NCI-H526 treated with DMSO at 0.1 percent for 48 hours (cell line): ENCODE measurements at regions not wholly inside any gene's neighbourhood (a gene's known extent, or its start where the extent isn't known, plus 50 kb on each side); places are given as distances from the start of the nearest gene placed in this dataset.
"Not testable (repeated sequence)": the region's sequence is repeated elsewhere in the genome, so short reads cannot be mapped to it uniquely, and the experiment has no call there.

ENCODE experiments used
- DNase-seq: peaks from one replicate; lab custom pipeline; 2025; lab: John Stamatoyannopoulos, UW

DNA sequence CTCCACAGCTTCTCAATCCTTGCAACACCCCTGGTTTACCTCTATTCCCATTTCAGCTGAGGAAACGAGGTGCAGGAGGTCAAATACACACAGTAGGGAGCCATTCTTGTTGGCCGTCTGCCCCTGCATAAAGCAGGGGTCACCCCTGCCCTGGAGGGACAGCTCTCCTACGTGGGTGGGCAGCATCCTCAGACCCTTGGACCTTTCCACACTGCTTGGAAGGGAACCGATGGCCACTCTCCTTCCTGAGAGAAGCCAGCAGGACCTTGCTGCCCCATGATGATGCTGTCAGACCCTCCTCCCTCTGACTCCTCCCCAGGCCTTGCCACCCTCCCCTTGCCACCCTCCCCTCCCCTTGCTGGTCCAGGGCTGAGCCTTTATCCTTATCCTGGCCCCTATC is 121.1 kb upstream of the SYT13 start:
- no peak for DNase-seq

DNA sequence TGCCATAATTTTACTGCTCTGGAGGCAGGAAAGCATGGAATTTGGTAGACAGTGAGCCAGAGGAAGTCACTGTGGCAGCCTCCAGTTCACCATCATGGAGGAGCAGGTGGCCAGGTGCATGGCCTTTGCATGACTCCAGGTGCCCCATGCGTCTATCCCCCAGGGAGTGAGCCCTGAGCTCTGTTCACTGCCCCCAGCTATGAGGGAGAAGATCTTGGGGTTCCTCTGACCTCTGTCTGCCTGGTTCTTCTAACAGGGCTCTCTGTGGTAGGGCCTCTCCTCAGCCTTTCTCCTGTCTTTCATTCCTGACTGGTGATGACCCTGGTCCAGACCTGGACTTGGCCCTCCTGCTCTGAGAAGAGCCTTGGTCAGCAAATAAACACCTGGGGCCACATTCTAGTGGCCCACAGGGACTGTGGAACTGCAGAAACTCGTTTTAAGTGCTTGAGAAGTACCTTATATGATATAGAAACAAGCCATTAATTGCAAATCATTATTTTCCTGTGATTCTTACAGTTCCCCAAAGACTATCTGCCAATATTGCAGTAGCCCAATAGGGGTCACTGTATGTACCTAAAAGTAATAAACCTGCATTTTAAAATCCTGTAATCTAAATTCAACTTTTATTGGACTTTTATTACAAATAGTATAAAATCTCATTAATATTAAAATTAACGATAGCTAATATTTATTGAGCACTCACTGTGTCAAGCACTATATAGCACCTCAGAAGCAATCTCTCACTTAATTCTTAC is 120.0 kb upstream of the SYT13 start:
- DNase-seq, result no peak

DNA sequence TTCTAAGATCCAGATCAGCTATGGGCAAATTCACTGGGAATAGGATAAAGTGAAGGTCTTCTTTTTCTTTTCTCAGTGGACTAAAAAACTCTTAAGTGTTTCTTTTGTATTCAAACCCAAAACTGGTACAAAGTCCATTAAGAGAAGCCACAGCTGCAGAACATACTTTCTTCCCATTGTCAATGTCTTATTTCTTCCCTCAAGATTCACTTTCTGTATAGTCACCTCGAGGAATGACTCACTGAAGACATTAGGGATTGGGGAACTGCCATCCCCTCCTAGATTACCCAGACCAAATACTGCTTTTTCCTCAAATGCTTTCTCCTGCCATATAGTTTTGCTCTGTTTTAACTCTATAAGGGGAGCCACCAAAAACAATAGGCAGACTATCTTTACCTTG is 117.4 kb upstream of the SYT13 start:
- DNase-seq, result not testable (repeated sequence)

DNA sequence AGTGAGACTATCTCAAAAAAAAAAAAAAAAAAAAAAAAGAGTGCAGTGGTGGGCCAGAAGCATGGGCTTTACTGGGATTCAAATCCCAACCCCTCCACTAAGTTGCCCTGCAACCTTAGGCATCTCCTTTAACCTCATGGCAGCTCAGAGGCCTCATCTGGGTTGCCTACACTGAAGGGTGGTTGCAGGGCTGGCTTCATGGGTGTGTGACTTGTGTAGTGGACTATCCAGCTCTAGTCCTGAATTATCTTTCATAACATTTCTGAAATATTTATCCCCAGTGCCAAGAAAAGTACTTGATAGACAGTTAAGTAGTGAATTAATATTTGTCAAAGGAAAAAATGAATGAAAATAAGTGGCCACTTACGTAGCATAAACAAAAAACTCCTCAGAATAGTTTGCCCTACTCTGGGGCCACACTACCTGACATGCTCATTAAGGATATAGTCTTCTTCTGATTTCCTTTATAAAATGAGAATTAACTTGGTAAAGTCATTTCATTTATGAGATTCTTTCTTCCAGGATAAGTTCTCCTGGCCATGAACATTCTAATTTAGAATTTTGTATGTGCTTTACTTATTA is 116.0 kb upstream of the SYT13 start:
- no peak for DNase-seq

DNA sequence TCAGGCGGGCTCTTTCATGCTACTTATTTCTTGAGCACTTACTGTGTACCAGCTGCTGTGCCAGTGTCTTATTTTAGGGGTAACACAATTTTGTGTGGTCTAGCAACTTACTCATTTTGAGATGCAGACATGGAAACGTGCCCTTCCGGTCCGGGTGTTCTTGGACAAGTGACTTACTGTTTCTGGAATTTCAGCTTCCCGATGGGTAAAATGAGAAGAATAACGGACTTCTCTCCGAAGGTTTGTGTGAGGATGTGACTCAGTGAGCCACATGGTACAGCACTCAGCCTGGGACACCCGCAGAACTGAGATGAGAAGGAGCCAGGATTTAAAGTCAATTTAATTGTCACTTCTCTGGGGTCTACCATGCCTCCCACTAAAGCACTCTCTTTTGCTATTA is 114.5 kb upstream of the SYT13 start:
- no peak for DNase-seq

DNA sequence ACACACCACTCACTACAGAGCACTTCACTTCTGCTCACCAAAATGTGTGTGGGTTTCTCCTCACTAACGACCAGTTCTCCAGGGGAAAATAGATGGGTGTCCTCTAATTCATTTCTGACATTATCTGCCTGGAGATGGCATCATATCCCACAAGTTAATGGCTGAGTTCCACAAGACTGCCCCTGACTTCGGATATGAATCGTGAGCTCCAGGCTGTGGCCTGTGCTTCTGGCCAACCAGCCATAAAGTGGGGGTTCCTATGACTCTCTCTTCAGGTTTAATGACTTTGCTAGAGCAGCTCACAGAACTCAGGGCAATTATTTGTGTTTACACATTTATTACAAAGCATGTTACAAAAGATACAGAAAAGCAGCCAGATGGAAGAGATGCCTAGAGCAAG is 113.0 kb upstream of the SYT13 start:
- DNase-seq, result peak; percentile 18

DNA sequence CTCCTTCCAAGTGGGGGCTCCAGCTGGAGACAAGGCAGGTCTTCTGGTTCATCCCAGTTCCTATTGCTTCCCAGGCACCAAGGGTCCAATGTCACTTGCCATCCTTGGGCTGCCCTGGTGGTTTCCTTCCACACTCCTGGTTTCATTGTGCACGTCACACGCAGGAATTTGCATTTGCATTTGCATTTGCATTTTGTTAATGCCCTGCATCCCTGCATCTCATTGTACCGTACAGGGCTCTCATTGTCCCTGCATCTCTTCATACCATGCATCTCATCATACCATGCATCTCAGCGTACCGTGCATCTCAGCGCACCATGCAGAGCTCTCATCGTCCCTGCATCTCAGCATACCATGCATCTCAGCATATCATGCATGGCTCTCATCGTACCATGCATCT is 112.2 kb upstream of the SYT13 start:
- peak; percentile 74 for DNase-seq

DNA sequence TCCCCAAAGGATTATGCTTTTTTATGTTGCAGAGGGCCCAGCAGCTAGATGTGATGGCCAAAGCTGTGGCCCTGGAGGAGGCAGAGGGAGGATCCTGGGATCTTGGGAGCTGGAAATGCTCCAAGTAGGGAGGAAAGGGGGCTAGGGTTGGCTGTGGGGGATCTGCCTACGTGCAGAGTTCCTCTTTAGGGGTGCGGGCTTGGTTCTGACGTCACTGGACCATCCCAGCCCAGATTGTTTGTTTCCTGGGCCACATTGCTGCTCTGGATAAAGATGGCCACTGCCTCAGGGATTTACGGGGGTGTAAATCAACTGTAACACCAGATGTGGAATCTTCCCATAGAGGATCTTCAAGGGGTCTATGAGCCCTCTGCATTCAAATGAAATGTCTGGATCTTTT is 110.3 kb upstream of the SYT13 start:
- no peak for DNase-seq

DNA sequence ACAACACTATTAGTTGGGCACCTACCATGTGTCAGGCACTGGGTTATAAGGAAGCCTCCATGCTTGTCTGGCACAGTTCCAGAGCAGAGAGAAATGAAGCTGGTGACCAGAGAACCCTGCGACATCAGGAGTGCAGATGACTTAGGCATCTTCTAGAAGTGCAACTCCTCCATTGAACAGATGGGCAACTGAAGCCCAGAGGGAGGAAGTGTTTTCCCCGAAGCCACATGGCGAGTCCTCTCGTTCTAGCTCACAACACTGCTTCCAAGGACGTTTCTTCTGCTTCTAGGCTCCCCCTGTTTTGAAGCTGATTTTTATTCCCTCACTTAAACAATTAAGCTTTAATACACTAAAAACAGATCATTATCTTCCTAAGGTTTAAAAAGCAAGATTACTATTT is 109.8 kb upstream of the SYT13 start:
- no peak for DNase-seq

DNA sequence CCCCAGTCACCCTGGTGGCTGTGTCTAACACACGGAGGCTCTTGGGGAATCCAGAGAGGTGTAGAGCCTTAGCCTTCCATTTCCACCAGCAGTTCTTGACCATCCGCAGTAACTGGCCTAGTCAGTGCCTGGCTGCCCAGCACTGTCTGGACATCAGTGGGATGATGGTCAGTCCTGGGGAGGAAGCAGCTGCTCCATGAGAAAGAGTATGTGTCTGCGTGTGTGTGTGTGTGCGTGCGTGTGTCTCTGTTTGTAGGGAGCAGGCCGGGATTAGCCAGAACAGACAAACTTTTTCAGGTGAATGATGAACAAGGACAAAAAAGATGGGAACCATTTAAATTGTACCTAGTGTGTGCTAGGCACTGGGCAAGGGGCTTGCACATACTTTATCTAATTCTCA is 109.3 kb upstream of the SYT13 start:
- no peak for DNase-seq

DNA sequence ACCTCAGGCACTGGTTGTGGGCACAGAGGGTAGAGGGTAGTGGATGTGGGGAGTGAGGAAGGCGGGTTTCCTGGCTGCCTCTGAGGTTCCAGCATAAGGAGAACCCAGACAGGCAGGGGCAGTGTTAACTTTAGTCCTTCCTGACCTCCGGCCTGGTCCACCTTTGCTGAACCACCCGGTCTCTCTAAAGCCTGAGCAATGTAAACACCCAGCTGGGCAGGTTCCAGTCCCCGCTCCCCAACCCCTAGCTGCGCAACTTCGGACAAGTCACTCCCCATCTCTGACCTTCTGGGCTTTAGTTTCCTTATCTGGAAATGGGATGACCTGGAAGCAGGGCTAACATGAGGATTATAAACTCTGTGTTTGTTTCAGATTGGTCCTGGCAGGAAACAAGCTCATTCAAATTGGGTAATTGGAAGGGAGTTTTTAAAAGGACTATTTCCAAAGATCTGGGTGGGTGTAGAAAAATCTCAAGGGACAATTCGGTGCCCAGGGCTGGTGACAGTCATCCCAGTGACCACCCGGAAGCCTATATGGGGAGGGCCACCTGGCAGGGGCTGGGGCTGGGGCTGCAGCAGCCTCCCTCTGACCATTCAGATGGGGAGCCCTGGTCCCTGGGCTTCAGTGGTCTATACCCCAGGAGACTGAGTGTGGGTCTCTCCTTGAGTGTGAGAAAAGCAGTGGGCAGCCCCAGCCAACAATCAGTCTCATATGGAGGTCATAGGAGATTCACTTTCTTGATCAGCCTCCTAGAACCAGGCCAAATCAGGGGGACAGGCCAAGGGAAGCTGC is 108.3 kb upstream of the SYT13 start:
- DNase-seq, result no peak

DNA sequence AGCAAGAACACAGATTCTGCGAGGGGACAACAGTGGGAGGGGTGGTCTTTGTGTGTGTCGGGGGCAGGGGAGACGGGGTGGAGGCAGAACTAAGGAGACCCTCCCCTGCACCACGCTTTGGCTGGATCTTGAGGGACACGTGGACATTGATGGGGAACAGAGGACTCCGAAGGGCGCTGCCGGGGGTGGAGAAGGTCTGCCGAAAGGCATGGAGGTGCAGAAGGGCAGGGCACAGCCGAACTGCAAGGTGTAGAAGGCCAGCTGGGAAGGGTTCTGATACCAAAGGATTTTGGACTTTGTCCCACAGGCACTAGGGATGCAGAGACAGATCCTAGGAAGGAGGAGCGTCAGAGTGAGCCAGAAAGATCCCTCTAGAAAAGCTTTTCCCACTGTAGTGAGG is 107.7 kb upstream of the SYT13 start:
- DNase-seq, result no peak

DNA sequence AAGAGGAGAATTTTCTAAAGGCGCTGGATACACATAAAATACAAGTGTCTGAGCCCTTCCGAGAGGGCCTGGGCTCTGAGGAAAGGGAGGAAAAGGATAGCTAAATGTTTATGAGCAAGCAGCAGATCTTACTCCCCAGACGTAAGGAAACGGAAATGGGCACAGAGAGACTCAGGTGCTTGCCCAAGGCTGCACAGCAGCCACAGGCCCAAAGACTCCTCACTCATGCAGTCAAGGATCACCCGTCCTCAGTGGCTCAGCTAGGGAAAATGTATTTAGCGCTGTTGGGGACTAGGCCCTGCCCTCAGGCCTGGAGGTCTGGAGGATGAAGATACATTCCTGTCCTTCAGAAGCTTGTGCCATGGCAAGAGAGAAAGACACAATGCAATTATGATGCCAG is 107.2 kb upstream of the SYT13 start:
- no peak for DNase-seq

DNA sequence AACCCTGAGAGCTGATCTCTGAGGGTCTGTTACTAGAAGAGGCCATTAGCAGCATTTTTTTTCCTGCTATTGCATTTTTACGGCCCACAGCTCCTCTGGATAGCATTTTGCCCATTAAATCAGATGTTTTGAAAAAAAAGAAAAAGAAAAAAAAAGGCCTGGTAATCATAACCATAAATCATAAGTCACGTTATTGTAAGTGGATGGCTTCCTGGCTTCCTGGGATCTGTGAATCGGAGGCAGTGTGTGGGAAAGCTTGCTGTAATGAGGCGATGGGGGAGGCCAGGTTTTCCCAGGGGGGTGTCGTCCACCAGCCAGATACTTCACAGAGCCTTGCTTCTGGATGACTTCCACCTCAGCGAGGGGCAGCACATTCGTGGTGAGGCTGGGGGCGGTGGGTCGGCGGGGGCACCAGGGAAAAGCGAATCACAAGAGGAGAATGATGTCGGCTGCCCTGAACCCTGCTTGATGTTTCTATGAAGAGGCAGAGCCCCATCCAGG is 106.5 kb upstream of the SYT13 start:
- no peak for DNase-seq

DNA sequence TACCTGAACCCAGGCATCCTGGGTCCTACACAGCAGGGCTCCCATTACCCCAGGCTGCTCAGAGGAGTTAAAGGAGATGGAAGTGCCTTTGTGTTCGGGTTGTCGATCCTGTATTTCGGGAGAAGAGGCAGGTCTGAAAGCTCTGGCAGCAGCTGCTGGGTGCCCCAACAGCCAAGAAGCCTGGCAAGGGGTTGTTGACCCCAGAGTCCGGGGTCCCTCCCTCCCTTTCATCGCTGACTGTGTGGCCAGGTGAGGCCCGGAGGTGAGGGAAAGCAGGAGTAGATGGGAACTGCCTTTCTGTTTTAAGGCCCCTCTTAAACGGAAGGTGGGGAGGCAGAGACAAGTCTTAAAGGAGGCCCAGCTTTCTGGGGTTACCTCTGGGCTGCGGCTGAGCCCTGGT is 106.0 kb upstream of the SYT13 start:
- no peak for DNase-seq

DNA sequence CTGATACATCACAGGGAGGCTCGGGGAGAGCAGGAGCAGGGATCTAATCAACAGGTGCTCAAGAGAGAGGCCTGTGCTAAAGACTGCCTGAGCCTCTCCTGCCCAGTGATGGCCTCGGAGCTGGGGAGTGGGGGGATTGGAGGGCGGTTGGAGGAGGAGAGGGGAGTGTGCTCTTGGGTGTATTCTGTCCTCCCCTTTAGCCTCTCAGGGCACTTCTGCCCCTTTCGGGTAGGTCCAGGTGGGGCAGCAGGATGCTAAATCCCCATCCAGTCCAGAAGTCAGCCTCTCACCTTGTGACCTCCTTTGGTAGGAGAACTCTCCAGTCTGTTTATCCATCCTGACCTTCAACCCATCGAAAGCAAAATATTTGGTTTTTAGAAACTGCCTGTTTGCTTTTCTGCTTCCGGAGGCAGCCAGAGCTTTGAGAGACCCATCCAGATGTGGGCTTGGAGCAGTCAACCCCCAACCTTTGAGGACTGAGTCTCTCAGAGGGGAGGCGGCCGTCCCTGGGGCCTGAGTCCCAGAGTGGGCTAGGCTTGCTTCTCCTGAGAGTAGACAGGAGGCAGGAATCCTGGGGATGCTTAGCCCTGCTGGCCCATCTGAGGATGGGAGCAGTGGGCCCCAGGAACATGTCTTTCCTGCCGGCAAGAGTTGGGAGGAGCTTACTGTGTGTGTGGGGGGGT is 105.2 kb upstream of the SYT13 start:
- no peak for DNase-seq

DNA sequence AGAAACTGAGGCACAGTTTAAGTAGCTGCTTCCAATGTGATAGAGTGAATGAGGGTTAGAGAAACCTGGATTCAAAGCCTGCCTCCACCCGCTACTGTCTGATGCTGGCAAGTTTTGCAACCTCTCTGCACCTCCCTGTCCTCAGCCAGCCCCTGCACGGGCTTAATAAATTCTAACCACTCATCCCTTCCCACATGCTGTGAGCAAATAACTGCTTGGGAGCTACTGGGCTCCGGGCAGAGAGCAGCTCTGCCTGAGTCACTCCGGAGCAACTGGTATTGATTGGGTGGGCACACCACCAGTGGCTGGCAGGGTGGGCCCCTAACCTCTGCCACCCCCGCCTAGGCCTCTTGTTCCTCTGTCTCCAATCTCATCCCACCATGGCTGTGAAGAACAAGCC is 104.3 kb upstream of the SYT13 start:
- DNase-seq, result no peak

DNA sequence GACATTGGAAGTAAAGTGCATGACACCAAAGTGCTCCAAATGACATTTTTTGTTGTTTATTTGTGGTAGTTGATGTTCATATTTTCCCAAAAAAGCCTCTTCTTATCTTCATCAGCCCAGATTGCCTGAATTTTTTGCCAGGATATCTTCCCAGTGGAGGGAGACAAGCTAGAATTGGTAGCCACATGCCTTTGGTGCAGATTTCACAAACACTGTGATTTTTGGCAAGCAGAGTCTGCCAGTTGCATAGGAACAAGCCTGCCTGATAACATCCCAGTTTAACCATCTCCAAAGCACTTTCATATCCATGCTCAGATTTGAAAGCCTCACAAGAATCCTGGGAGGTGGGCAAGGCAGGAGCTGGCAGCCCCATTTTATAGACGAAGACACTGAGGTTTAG is 102.3 kb upstream of the SYT13 start:
- DNase-seq, result no peak

DNA sequence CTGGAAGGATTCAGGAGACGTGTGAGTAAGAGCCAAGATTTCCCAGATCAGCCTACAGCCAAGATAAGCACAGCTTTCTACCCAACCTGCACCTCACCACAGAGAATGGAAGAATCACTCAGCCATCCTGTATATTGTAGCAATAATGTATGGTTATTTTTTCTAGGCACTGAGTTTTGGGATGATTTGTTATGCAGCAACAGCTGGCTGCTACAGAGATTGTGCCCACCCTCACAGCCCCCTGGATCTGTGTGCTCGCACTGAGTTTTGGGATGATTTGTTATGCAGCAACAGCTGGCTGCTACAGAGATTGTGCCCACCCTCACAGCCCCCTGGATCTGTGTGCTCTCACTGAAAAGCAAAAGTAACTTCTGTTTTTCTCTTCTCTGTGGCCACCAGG is 101.7 kb upstream of the SYT13 start:
- not testable (repeated sequence) for DNase-seq

DNA sequence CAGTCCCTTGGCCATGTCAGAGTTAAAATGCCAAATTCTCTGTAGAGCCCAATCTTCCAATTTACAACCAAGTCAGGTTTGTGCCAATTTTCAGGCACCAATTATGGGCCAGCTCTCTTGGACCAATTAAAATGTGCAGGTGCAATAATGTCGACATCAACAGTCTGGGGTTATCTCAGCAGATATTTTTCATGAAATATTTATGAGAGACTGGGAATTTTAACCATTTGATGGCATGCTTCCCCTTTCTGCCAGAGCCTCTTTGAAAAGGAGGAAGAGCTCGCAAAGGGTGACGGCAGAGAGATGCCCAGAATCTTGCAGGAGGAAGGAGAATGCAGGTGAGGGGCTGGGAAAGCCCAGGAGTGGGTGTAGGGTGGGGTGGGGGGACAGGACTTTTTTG is 100.8 kb upstream of the SYT13 start:
- DNase-seq, result no peak

DNA sequence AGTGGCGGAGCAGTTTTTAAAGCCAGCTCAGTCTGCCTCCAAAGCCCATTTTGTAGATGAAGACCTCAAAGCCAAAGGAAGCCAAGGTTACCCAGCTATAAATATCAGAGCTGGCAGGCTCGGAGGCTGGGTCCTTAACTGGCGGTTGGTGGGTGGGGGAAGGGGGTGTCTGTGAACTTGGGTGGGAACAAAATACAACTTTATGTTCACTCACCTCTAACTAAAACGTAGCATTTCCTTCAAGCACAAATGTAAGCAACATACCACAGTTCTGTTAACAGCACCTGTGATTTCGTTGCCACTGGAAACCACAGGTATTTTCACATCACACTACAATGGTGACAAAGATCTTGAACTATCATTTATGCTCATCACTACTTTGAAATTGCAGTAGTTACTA is 99.7 kb upstream of the SYT13 start:
- no peak for DNase-seq

DNA sequence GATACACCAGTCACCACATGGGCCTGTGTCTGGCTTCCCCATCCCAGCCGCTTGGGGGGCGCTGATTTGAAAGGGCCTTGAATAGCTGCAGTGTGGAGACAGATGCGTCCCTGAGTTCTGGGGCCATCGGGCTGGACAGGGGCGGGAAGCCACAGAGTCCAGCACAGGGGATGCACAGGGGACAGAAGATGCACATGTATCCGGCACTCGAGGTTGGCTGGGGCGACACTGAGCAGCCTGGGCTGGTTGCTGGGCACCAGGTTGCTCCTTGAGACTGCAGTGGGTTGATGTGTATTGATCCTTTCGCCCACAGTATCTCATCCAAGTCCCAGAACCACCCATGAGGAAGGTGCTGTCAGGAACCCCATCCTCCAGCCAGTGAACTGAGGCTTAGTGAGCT is 99.3 kb upstream of the SYT13 start:
- no peak for DNase-seq
